SU-DHL-6 (cell line): ENCODE measurements at regions not wholly inside any gene's neighbourhood (a gene's known extent, or its start where the extent isn't known, plus 50 kb on each side); places are given as distances from the start of the nearest gene placed in this dataset.

ENCODE experiments used
- H2AFZ ChIP-seq: fragments of 200-600 bp; sonication (generic); 2 replicates; pipeline ENCODE4 v1.6.1; 2014; ENCODE audit warnings: low read depth, mild to moderate bottlenecking, moderate library complexity, mixed read lengths, antibody characterized with exemption, low read length; ENCODE audit not compliant: severe bottlenecking
- H3F3A ChIP-seq: fragments of 200-600 bp; shearing (Covaris generic); 2 replicates; pipeline ENCODE4 v1.6.0; 2016; ENCODE audit warnings: antibody characterized with exemption, mild to moderate bottlenecking; ENCODE audit not compliant: insufficient read depth
- H3K27ac ChIP-seq: fragments of 200-600 bp; sonication (generic); 2 replicates; pipeline ENCODE4 v1.5.1; 2016; ENCODE audit warnings: low read depth, mild to moderate bottlenecking, low read length, moderate library complexity, mixed read lengths
- H3K27me3 ChIP-seq: fragments of 200-600 bp; sonication (generic), shearing (Covaris generic); 2 replicates; pipeline ENCODE4 v1.6.0; 2014; ENCODE audit warnings: mild to moderate bottlenecking, low read length
- H3K36me3 ChIP-seq: fragments of 200-600 bp; sonication (generic); 2 replicates; pipeline ENCODE4 v1.6.1; 2014; ENCODE audit warnings: mild to moderate bottlenecking, low read length, mixed read lengths
- H3K4me2 ChIP-seq: fragments of 300-600, 200-600 bp; shearing (Covaris generic), sonication (generic); 2 replicates; pipeline ENCODE4 v1.6.0; 2014; ENCODE audit warnings: low read length, low read depth, mild to moderate bottlenecking; ENCODE audit not compliant: poor library complexity, severe bottlenecking
- H3K4me3 ChIP-seq: fragments of 200-600 bp; sonication (generic); 2 replicates; pipeline ENCODE4 v1.5.1; 2014; ENCODE audit warnings: antibody characterized with exemption, low read length, mild to moderate bottlenecking, mixed read lengths; ENCODE audit not compliant: insufficient read depth, poor library complexity, severe bottlenecking
- H3K79me2 ChIP-seq: fragments of 200-600 bp; sonication (generic); 2 replicates; pipeline ENCODE4 v1.6.1; 2014; ENCODE audit warnings: mild to moderate bottlenecking, low read length, moderate library complexity; ENCODE audit not compliant: insufficient read depth
- H3K9ac ChIP-seq: fragments of 200-600 bp; sonication (generic); 2 replicates; pipeline ENCODE4 v1.7.0; 2014; ENCODE audit warnings: mild to moderate bottlenecking, low read length
- H3K9me2 ChIP-seq: fragments of 200-600 bp; sonication (generic); replicated peaks from 2 replicates; pipeline ENCODE4 v1.6.1; 2014; ENCODE audit warnings: low read length; ENCODE audit not compliant: insufficient read depth
- H3K9me3 ChIP-seq: fragments of 200-600 bp; sonication (generic); 2 replicates; pipeline ENCODE4 v1.6.1; 2014; ENCODE audit warnings: low read length, mixed read lengths; ENCODE audit not compliant: insufficient read depth
- H4K20me1 ChIP-seq: fragments of 200-600 bp; sonication (generic); 2 replicates; pipeline ENCODE4 v1.6.1; 2014; ENCODE audit warnings: low read depth, mild to moderate bottlenecking, antibody characterized with exemption, low read length, moderate library complexity, mixed read lengths
- EZH2phosphoT487 ChIP-seq: fragments of 200-600 bp; sonication (generic), shearing (Covaris generic); conservative IDR thresholded peaks from 2 replicates; pipeline ENCODE4 v1.6.1; 2018; ENCODE audit warnings: mild to moderate bottlenecking, antibody characterized with exemption, low read length, moderate library complexity, mixed read lengths
- TF ChIP-seq, protein P1 (sequence below): fragments of 200-600 bp; sonication (generic); IDR thresholded peaks from one replicate; pipeline ENCODE4 v1.5.1; 2017; ENCODE audit warnings: antibody characterized with exemption, mild to moderate bottlenecking, low read length, moderate library complexity; ENCODE audit not compliant: insufficient read depth, poor library complexity, severe bottlenecking

DNA sequence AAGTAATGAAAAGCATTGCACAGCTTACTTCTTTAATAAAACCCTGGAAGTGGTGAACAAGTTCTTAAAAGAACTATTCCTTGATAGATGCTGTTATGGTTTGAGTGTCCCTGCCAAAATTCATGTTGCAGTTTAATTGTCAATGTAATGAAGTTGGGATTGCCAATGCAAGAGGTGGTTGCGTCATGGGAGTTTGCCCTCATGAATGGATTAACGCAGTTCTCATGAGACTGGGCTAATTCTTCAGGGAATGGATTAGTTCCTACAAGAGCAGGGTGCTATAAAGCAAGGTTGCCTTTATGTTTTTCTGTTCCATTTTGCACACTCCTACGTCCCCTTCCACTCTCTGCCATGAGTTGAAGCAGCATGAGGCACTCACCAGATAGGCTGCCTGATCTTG is 446.7 kb upstream of the B3GALT2 start:
- H3K9me2 ChIP-seq = no peaks in the 10 kb centered on the region
- H3K4me3 ChIP-seq = no peak overlapping the region
- no peaks in the 10 kb centered on the region for H3K36me3 ChIP-seq
- no peaks in the 10 kb centered on the region for H3K79me2 ChIP-seq
- no peak overlapping the region for H2AFZ ChIP-seq
- no peaks in the 10 kb centered on the region for H4K20me1 ChIP-seq
- H3K4me2 ChIP-seq = no peak overlapping the region
- no peaks in the 10 kb centered on the region for H3K9me3 ChIP-seq
- H3K27me3 ChIP-seq = no peaks in the 10 kb centered on the region
- H3F3A ChIP-seq = no peaks in the 10 kb centered on the region
- no peak overlapping the region for H3K27ac ChIP-seq
- TF ChIP-seq EZH2phosphoT487 = no peak
- TF ChIP-seq, protein P1, sequence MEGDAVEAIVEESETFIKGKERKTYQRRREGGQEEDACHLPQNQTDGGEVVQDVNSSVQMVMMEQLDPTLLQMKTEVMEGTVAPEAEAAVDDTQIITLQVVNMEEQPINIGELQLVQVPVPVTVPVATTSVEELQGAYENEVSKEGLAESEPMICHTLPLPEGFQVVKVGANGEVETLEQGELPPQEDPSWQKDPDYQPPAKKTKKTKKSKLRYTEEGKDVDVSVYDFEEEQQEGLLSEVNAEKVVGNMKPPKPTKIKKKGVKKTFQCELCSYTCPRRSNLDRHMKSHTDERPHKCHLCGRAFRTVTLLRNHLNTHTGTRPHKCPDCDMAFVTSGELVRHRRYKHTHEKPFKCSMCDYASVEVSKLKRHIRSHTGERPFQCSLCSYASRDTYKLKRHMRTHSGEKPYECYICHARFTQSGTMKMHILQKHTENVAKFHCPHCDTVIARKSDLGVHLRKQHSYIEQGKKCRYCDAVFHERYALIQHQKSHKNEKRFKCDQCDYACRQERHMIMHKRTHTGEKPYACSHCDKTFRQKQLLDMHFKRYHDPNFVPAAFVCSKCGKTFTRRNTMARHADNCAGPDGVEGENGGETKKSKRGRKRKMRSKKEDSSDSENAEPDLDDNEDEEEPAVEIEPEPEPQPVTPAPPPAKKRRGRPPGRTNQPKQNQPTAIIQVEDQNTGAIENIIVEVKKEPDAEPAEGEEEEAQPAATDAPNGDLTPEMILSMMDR = no peak
- H3K9ac ChIP-seq = no peak overlapping the region

DNA sequence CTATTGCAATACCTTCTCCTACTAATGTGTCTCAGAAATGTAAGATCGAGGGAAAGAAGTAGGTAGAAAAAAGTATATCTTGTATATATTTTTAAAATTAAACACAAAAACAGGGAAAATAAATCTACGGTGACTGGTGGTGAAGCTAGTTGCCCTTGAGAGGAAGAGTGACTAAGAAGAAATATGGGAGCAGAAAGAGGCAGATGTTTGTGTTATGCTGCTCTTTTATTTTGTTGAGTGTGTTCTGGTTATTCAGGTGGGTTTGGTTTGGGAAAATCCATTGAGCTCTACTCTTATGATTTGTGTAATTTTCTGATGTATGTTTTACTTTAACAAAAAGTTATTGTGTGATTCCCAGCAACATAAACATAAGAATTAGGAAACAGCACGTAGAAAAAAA is 444.9 kb upstream of the B3GALT2 start:
- H3K36me3 ChIP-seq = no peaks in the 10 kb centered on the region
- no peak overlapping the region for H3K27ac ChIP-seq
- H3K9me2 ChIP-seq = no peaks in the 10 kb centered on the region
- H3K4me3 ChIP-seq = no peak overlapping the region
- H3K27me3 ChIP-seq = no peaks in the 10 kb centered on the region
- H4K20me1 ChIP-seq = no peaks in the 10 kb centered on the region
- H3K9ac ChIP-seq = no peak overlapping the region
- no peaks in the 10 kb centered on the region for H3K79me2 ChIP-seq
- H2AFZ ChIP-seq = peak overlapping the region; percentile 44
- TF ChIP-seq EZH2phosphoT487 = no peak
- TF ChIP-seq, protein P1 = no peak
- H3K9me3 ChIP-seq = no peaks in the 10 kb centered on the region
- no peaks in the 10 kb centered on the region for H3F3A ChIP-seq
- H3K4me2 ChIP-seq = no peak overlapping the region

DNA sequence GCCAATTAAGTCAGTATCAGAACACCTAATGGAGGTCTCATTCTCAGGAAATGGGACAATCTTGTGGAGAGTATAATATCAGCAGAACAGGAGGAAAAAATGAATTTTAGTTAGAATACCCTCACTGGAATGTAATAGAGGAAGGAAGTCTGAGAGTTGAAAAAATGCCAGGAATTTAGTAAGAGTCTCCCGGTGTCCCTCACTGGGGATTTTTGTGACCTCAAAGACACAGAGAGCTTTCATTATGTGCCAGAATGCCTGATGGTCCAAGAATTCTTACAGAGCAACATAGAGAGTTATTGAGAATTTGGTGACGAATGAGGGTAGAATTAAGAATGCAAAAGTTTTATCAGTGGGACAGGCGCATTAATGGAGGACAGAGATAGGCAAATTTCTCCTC is 443.5 kb upstream of the B3GALT2 start:
- no peaks in the 10 kb centered on the region for H3K9me2 ChIP-seq
- H3K79me2 ChIP-seq = no peaks in the 10 kb centered on the region
- no peak overlapping the region for H3K27ac ChIP-seq
- no peak overlapping the region for H2AFZ ChIP-seq
- H3K27me3 ChIP-seq = no peaks in the 10 kb centered on the region
- TF ChIP-seq, protein P1 = no peak
- no peak for TF ChIP-seq EZH2phosphoT487
- H3K9me3 ChIP-seq = no peaks in the 10 kb centered on the region
- H4K20me1 ChIP-seq = no peaks in the 10 kb centered on the region
- no peak overlapping the region for H3K9ac ChIP-seq
- no peaks in the 10 kb centered on the region for H3K36me3 ChIP-seq
- no peak overlapping the region for H3K4me3 ChIP-seq
- no peaks in the 10 kb centered on the region for H3F3A ChIP-seq
- no peak overlapping the region for H3K4me2 ChIP-seq

DNA sequence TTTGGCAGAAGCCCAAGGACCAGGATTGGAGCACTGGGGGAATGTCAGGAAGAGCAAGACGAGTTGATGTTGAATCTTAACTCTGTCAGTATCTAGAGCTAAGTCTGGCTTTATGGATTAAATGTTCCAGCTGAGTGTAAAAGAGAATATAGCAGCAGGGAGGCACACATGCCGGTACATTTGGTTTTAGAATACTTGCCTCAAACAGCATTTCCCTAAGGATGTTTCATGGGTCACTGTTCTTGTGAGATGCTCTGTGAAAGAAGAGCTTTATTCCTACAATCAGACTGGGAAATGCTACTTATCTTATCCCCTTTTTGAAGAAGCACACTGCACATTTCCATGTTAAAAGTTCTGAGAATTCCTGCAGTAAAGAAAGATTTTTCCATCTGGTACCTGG is 440.3 kb upstream of the B3GALT2 start:
- TF ChIP-seq EZH2phosphoT487 = no peak
- TF ChIP-seq, protein P1 = no peak
- H3K27ac ChIP-seq = no peak overlapping the region
- no peaks in the 10 kb centered on the region for H3F3A ChIP-seq
- no peaks in the 10 kb centered on the region for H3K36me3 ChIP-seq
- H3K9me2 ChIP-seq = no peaks in the 10 kb centered on the region
- no peaks in the 10 kb centered on the region for H4K20me1 ChIP-seq
- no peaks in the 10 kb centered on the region for H3K9me3 ChIP-seq
- H3K9ac ChIP-seq = no peak overlapping the region
- no peak overlapping the region for H2AFZ ChIP-seq
- H3K27me3 ChIP-seq = no peaks in the 10 kb centered on the region
- H3K4me2 ChIP-seq = no peak overlapping the region
- H3K4me3 ChIP-seq = no peak overlapping the region
- H3K79me2 ChIP-seq = no peaks in the 10 kb centered on the region
